Posterior cingulate gyrus (tissue), 11 donors: ENCODE measurements at regions not wholly inside any gene's neighbourhood (a gene's known extent, or its start where the extent isn't known, plus 50 kb on each side); places are given as distances from the start of the nearest gene placed in this dataset.
A peak's percentile ranks its signal among the peaks of the same experiment; 100 is the strongest.

Experiments used
- DNase-seq, 10 donors: peaks; one replicate each; pipeline versions ENCODE4 v3.0.0 to v3.0.0-alpha.2; 2020 to 2021; ENCODE audit warnings: mixed read lengths in 3 of 10
- intact Hi-C: fragments of 100-400 bp; cut with DNase I; formaldehyde crosslinking; loops from one replicate; pipeline ENCODE4 v1.15.1; 2023

- no peak for DNase-seq
- intact Hi-C loops: no loop called here
Observed at GRCh38 chr9:110040788-110041187, 167.2 kb downstream of the C9orf152 start.

DNA sequence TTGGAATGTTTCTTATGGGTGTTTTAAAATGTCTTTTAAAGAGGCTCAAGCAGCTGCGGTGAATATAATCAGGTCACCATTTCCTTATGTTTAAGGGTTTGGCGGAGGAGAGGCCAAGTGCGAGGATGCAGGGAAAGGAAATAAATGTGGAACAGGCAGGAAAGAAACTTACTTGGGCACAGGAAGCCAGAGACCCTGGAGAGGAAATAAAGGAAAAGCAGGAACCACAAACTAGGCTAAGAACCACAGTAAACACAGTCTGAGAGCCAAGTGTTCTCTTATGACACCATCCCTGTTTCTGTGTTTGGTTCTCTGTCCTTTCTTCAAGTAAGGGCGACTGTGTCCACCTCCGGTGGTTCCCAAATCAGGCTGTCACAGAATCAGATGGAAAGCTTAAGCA lies 166.5 kb downstream of the C9orf152 start:
- intact Hi-C loops: no loop called here
- DNase-seq: no peak

DNA sequence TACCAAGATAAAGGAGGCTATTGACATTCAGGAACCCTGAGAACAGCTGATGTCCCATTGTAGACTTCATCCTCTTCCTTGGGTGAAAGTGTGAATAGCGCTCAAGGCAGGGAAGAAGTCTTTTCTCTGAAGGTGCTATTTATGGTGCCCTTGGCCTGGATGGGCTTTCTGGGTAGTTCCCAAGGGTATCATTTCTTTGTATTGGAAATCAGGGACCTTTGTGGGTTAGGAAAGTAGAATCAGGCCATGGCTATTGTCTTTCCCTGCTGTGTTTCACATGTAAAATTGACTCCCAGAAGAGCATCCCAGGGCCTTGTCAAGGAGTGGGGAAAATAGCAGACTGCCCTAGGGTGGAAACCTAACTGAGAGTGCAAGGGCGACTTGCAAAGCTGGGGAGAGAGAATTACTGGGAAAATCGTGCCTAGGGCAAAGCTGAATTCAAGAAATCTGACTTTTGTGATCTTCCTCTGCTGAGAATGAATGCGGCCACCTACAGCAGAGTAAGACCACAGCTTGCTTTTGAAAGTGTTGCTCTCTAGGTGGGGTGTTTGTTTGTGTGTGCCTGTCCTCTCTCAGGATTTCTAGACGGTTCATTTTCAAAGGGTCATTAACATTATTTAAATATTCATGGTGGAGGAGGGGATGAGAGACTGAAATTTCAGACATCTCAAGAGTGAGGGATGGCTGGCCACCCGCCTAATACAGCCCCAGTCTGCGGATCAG lies 160.6 kb downstream of the C9orf152 start:
- DNase-seq: no peak
- intact Hi-C loops: no loop called here

- intact Hi-C loops: no loop called here
- peak in 4 of 10 donors; percentile 7 to 84 (median 52) for DNase-seq
Observed at GRCh38 chr9:110047955-110048402, 160.0 kb downstream of the C9orf152 start.

DNA sequence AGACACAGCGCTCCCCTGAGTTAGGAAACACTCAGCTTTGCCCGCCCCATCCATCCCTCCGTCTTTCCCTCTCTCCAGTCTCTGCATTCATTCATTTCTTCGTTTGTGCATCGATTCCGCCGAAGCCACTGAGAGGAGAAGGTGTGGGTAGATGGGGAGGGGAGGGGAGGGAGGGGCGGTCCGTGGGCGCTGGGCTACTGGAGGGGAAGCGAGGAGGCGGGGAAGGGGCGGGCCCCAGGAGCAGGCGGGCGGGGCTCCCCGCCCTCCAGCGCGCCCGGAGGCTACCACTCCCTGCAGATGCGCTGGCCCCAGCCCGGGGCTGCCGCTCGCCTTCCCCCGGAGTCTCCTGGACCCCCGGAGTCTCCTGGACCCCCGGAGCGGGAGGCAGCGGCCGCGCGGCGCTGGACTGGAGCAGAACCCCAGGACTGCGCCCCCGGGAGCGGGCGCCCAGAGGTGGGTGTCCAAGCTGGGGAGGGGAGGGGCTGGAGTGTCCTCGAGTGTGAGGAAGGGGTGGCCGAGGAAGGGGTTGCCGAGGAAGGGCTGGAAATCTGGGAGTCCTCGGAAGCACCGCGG lies 159.5 kb downstream of the C9orf152 start:
- DNase-seq: peak in 9 of 10 donors; percentile 34 to 94 (median 67)
- intact Hi-C loops: no loop called here

GRCh38 chr9:110048976-110049698 lies 158.8 kb downstream of the C9orf152 start:
- DNase-seq: peak in 3 of 10 donors; percentile 74 to 85 (median 74)
- intact Hi-C loops: no loop called here

DNA sequence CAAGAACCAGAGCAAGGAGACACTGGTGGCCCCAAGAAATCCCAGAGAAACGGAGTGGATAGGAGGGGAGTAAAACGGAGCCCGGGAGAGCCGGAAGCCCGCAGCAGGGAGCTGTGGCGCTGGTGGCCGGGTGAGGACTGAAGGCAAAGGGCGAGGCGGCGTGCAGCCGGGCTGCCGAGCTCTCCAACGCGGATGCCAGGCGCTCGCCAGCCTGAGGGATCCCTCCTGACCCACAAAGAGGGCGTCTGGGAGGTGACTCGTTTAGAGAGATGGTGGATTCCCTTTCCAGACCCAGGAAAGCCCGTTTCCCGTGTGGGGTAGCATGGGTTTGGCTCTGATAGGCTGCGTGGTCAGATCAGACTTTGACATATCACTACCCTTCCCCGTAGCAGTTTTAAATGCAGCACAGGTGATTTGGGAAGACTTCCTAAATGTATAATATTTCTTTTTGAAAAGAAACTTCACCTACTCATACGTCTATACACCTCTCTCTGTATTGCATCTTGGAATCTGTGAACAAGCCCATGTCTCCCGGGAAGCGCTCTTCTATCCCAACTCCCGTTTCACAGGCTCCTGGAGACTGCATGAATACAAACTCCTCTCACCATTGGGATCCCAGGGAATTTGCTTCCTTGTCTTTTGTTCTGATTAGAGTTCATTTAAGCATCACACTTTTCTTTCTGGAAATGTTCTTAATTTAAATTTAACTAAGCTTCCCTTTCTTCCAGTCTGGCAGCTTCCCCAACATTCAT lies 158.1 kb downstream of the C9orf152 start:
- peak in 3 of 10 donors; percentile 26 to 84 (median 42) for DNase-seq
- intact Hi-C loops: no loop called here

DNA sequence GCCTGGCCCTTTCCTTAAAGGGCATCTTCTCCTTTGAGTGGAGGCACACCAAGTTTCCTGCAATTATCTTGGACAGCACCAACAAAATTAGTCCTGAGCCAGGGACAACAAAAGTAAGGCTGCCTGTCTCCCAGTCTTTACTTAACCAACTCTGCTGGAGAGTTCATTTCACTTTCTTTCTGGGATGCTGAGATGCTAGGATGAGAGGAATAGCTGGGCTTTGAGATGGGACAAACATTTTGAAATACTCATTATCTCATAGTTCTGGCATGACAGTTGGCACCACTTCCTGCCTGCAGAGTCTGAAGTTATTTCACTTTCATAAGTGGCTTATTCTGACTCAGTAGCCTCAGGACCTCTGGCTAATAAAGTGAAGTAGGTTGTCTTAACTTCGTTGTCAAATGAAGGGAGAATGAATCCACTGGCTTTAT lies 157.0 kb downstream of the C9orf152 start:
- DNase-seq: no peak
- intact Hi-C loops: no loop called here

DNA sequence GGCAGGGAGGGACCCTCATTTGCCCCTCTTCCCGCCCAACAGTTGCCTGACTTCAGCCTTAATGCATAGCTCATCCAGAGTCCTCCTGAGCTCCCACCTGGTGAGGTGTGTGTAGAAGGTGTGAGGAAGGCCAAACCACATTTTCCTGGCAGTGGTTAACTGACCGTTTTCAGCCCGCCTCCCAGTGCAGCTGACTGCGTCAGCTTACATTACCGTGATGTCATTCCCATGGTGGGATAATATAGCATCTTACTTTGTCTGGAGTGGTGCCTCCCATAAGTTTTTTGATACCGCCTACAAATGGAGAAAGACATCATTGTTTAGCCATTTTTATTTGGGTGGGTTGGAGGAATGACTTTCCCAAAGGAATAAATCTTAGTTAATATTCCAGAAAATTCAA lies 151.9 kb downstream of the C9orf152 start:
- no peak for DNase-seq
- intact Hi-C loops: no loop called here

DNA sequence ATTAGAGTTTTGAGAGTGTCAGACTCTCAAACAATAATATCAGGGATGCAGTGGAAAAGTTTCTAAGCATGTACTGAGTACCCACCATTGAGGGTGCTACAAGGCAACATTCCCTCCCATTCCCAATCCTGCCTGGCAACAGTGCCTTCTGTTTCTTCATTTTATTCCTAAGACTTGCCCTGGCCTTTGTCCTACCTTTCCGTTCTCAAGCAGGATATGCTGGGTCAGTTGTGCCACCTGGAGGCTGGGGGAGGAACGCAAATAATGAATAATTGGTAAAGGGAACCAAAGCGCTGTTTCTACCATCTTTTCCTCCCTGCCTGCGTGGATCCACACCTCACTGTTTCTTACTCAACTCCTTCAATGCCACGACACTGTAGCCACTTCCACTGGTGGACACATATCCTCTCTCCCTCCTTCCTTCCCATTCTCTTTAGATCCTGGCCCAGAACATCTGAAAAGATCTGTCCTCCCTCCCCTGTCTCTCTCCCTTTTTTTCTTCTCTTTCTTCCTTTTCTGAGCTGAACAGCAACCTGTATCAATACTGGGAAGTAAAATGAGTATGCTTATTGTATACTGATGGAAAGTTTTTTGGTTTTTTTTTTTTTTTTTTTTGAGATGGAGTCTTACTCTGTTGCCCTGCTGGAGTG lies 149.5 kb downstream of the C9orf152 start:
- intact Hi-C loops: loop anchor here (1.0 kb wide), 1 partner anchor 155 kb away; no protein-coding TSS in a partner anchor
- peak in 5 of 10 donors; percentile 11 to 67 (median 38) for DNase-seq

GRCh38 chr9:110059461-110059860 lies 148.5 kb downstream of the C9orf152 start:
- DNase-seq: no peak
- intact Hi-C loops: no loop called here

- intact Hi-C loops: loop anchor here (5.0 kb wide), 1 partner anchor 82 kb away; no protein-coding TSS in a partner anchor
- DNase-seq: peak in 1 of 10 donors; percentile 51
Observed at GRCh38 chr9:110064803-110065202, 143.2 kb downstream of the C9orf152 start.

DNA sequence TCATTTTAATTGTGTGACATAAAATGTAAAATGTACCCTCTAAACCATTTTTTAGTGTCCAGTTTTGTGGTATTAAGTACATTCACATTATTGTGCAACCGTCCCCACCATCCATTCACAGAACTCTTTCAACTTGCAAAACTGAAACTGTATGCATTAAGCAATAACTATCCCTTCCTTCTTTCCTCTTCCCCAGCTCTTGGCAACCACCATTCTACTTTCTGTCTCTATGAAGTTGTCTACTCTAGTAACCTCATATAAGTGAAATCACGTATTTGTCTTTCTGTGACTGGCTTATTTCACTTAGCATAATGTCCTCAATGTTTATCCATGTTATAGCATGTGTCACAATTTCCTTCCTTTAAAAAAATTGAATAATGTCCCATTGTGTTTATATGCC lies 142.4 kb downstream of the C9orf152 start:
- intact Hi-C loops: loop anchor here (5.0 kb wide), 1 partner anchor 82 kb away; no protein-coding TSS in a partner anchor
- no peak for DNase-seq

DNA sequence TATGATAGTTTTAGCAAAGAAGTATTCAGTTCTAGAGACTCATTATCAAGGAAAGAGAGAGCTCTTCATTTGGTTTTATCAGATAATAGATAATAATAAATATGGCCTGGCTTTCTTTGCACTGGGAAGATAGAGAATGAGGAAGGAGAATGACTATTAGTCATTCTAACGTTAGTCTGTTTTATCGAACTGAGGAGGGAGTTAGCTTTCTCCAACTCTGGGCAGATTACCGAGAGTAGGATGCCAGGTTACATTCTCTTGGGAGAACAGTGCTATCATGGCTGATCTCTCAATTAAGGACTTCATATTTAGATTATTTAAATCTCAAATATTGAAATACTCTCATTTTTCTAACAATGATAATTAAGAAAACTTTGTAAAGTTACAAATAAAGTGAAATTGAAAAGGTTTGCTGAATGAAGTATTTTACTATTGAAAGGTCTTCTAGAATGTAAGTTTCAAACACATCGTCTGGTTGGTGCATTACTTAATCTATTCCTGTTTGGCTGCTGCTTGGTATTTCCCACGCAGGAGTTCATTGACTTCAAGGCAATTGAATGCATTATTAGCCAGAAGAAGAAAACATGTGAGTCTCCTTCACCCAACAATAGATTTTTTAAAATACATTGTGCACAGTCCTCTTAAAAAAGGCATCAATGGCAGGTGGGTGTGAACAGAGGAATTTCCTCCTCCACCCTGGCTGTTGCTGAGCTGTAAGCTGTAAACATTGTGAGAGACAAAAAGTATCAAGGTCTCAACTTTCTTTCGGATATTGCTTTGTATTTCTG lies 140.8 kb downstream of the C9orf152 start:
- intact Hi-C loops: loop anchor here (5.0 kb wide), 1 partner anchor 80 kb away; no protein-coding TSS in a partner anchor

GRCh38 chr9:110068212-110068611 lies 139.7 kb downstream of the C9orf152 start:
- DNase-seq: no peak
- intact Hi-C loops: loop anchor here (5.0 kb wide), 1 partner anchor 79 kb away; no protein-coding TSS in a partner anchor

More for the DNA sequence above, 140.8 kb downstream of the C9orf152 start:
- DNase-seq: no peak

DNA sequence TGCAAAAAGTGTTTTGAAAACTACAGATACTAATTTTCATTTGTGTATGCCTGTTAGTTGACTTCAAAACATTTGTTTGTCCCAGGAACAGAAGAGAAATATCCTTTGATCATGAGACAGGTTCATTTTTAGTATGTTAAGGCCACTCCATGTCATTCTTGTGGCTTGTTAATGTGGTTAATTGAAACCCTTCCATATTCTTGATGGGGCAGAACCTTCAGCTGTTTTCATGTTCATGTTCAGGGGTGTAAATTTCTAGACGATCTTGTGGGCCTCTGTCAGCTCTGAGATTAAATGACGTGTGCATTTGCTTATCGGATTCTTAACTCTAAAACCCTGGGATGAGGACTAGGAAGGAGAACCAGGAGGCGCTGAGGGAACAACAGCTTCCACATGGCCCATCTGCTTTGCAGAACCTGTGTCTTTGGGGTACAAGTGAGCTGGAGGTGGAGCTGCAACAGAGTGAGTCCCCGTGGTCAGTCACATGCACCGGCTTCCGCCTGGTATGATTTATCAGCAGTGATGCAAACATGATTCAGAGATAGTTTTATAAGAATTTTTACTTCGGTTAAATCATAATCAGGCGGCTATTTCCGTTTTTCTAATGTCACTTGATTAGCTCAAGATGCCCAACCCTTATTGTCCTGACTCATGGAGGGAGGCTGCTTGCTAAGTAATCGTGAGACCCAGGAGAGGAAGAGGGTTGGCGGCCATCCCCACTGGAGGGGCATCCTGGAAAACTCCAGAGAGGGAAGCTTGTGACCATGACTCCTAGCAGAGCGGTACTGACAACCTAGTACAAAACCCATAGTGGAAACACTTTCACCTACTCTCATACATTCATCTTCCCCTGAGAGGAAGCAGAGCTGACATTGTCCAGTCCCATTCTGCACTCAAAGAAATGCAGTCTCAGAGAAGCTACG lies 138.4 kb downstream of the C9orf152 start:
- intact Hi-C loops: loop anchor here (5.0 kb wide), 1 partner anchor 78 kb away; no protein-coding TSS in a partner anchor

DNA sequence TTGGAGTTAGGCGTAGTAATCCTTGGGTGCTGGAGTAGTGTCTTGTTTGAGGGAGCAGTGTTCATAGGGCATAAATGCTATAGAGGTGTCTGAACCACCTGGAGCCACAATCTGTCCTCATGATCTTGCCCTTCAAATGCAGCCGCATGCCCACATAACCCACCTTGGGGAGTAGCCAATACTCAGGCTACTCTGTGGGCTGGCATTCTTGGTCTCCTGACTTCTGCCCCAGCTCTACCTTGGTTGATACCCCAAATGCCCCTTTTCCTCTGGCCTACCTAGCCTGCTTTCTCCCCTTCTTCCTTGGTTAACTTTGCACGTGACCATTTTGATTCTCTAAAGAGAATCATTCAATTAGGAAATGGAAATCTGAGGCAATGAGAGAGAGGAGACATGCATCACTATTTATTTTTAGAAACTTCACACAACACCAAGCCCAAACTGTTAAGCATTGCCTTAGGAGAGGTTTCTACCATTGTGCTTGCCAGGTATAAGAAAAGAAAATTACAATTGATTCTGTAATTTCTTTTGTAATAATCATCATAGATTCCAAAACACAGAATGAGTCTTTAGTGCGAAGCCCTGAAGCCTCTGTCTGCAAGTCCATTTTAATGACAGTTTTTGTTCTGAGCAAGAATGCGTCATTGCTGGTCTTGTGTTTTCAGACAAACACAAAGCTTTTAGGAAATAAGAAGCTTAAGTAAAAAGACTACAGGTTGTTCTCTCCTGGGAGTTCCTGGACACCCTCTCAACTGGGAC lies 135.2 kb downstream of the C9orf152 start:
- intact Hi-C loops: no loop called here
- DNase-seq: no peak

More for the DNA sequence above, 138.4 kb downstream of the C9orf152 start:
- DNase-seq: no peak
